HepG2 (cell line): ENCODE measurements at regions not wholly inside any gene's neighbourhood (a gene's known extent, or its start where the extent isn't known, plus 50 kb on each side); places are given as distances from the start of the nearest gene placed in this dataset.

Experiments
- ATAC-seq: fragments of 200-7000 bp; cut with Tn5 transposase; 3 replicates; pipeline ENCODE4 v1.9.1; 2020; ENCODE audit warnings: mild to moderate bottlenecking, moderate library complexity
- BruUV-seq: library from RNA; stranded (reverse); fragments of 400-500 nt; replicated peaks from 2 replicates; lab custom pipeline; 2021; lab: Mats Ljungman, UMichigan
- CTCF ChIA-PET: fragments of 300-600 bp; formaldehyde crosslinking; extraction: SDS; loops from one replicate; lab custom pipeline; 2021; ENCODE audit warnings: low total read pairs, inconsistent platforms, low intra/inter-chr PET ratio; lab: Yijun Ruan, JAX
- POLR2A ChIA-PET: fragments of 350-600 bp; sonication (Branson Sonifier 250); formaldehyde crosslinking; loops from one replicate; lab custom pipeline; 2020; ENCODE audit warnings: antibody characterized with exemption, inconsistent platforms; lab: Yijun Ruan, JAX
- DNase-seq: peaks from one replicate; pipeline ENCODE4 v3.0.0-alpha.2; 2015; ENCODE audit warnings: low spot score
- FAIRE-seq: peaks from 3 replicates; lab custom pipeline; 2011; peaks lifted over from hg19 to GRCh38; lab: Jason Lieb, UNC
- H2AFZ ChIP-seq: one replicate; pipeline ENCODE4 v1.6.1; 2011; ENCODE audit warnings: low read length, inconsistent platforms
- H3K27ac ChIP-seq: fragments of 300-600 bp; 3 replicates; pipeline ENCODE4 v1.8.0; 2011; ENCODE audit warnings: mixed run types, mild to moderate bottlenecking, mixed read lengths, low read length, inconsistent platforms; ENCODE audit not compliant: insufficient read depth; ENCODE audit errors: extremely low read length
- H3K27me3 ChIP-seq, 2 experiments: fragments of 200-600 bp in 1 of 2; 2 replicates in 1 of 2; 3 replicates in 1 of 2; pipeline versions ENCODE4 v1.6.0 to v1.8.0; 2011; ENCODE audit warnings: low read length in 2 of 2, mild to moderate bottlenecking in 2 of 2, moderate library complexity in 2 of 2, inconsistent platforms in 1 of 2; ENCODE audit not compliant: insufficient read depth in 2 of 2, control insufficient read depth in 1 of 2
- H3K36me3 ChIP-seq, 2 experiments: fragments of 200-600 bp in 1 of 2; replicated peaks in 1 of 2; 2 replicates in 1 of 2; 3 replicates in 1 of 2; pipeline versions ENCODE4 v1.5.1 to v1.8.0; 2011; ENCODE audit warnings: low read length in 2 of 2, inconsistent platforms in 1 of 2; ENCODE audit not compliant: insufficient read depth in 2 of 2, control insufficient read depth in 1 of 2
- H3K4me1 ChIP-seq: 2 replicates; pipeline ENCODE4 v1.5.1; 2012; ENCODE audit warnings: low read length, inconsistent platforms; ENCODE audit not compliant: insufficient read depth
- H3K4me2 ChIP-seq: 2 replicates; pipeline ENCODE4 v1.6.0; 2011; ENCODE audit warnings: low read depth, low read length, inconsistent platforms
- H3K4me3 ChIP-seq, 3 experiments: fragments of 200-600 bp in 1 of 3; sonication (generic), shearing (Covaris generic) in 1 of 3; replicated peaks in 1 of 3; 2 replicates each; pipeline ENCODE4 v1.5.1; 2011 to 2016; ENCODE audit warnings: low read length in 3 of 3, inconsistent platforms in 2 of 3, low read depth in 2 of 3, mild to moderate bottlenecking in 2 of 3, control low read depth in 1 of 3, mixed read lengths in 1 of 3; ENCODE audit not compliant: insufficient read depth in 1 of 3
- H3K79me2 ChIP-seq: one replicate; pipeline ENCODE4 v1.6.1; 2011; ENCODE audit warnings: low read length, inconsistent platforms; ENCODE audit not compliant: insufficient read depth
- H3K9ac ChIP-seq: 2 replicates; pipeline ENCODE4 v1.6.0; 2011; ENCODE audit warnings: mild to moderate bottlenecking, low read depth, low read length, inconsistent platforms; ENCODE audit not compliant: insufficient read depth
- H3K9me3 ChIP-seq: 2 replicates; pipeline ENCODE4 v1.5.1; 2012; ENCODE audit warnings: mild to moderate bottlenecking, low read length
- H4K20me1 ChIP-seq: 2 replicates; pipeline ENCODE4 v1.6.0; 2011; ENCODE audit warnings: inconsistent platforms, mild to moderate bottlenecking, low read length, moderate library complexity; ENCODE audit not compliant: insufficient read depth
- ARNT2 ChIP-seq: sonication (generic); formaldehyde crosslinking; IDR thresholded peaks from 2 replicates; pipeline ENCODE4 v1.8.0; 2022; ENCODE audit warnings: mild to moderate bottlenecking, low read depth, missing genetic modification reagents, moderate library complexity
- ETV6 ChIP-seq: sonication (generic); formaldehyde crosslinking; conservative IDR thresholded peaks from 2 replicates; pipeline ENCODE4 v1.4.0; 2020; ENCODE audit warnings: missing genetic modification reagents
- HHEX ChIP-seq: IDR thresholded peaks from 2 replicates; pipeline ENCODE4 v1.6.1; 2016; ENCODE audit warnings: control low read depth
- KLF6 ChIP-seq: IDR thresholded peaks from 2 replicates; pipeline ENCODE4 v1.8.0; 2016; ENCODE audit warnings: missing biosample characterization, missing genetic modification reagents
- NFRKB ChIP-seq: fragments of 450-650 bp; IDR thresholded peaks from 2 replicates; pipeline ENCODE4 v1.6.1; 2017
- ZBTB34 ChIP-seq: sonication (generic); formaldehyde crosslinking; IDR thresholded peaks from 2 replicates; pipeline ENCODE4 v1.8.0; 2022; ENCODE audit warnings: mild to moderate bottlenecking, missing genetic modification reagents
- ZKSCAN8 ChIP-seq: IDR thresholded peaks from 2 replicates; pipeline ENCODE4 v1.6.1; 2016; ENCODE audit warnings: borderline replicate concordance, missing genetic modification reagents, missing compliant biosample characterization
- ZNF331 ChIP-seq: sonication (generic); formaldehyde crosslinking; IDR thresholded peaks from 2 replicates; pipeline ENCODE4 v1.4.0; 2020; ENCODE audit warnings: missing genetic modification reagents
- ZNF343 ChIP-seq: sonication (generic); formaldehyde crosslinking; IDR thresholded peaks from 2 replicates; pipeline ENCODE4 v1.4.0; 2020; ENCODE audit warnings: mild to moderate bottlenecking, missing genetic modification reagents
- ZNF468 ChIP-seq: sonication (generic); formaldehyde crosslinking; IDR thresholded peaks from 2 replicates; pipeline ENCODE4 v1.8.0; 2022; ENCODE audit warnings: mild to moderate bottlenecking, moderate library complexity, missing genetic modification reagents
- WGBS: methylation state at CpG from one replicate; pipeline ENCODE4 v1.1.6; 2017; ENCODE audit warnings: low lambda C conversion rate; 5-methylcytosine and 5-hydroxymethylcytosine counted together
- in situ Hi-C: cut with HindIII; loops from 2 replicates; pipeline ENCODE4 v1.10.0; 2017; ENCODE audit warnings: low pct_unique_long_range_greater_than_20kb; ENCODE audit not compliant: extremely low pct_ligation_motif_present
- intact Hi-C: fragments of 100-400 bp; cut with micrococcal nuclease; formaldehyde crosslinking; loops from one replicate; pipeline ENCODE4 v1.10.0; 2022; ENCODE audit not compliant: unreplicated experiment
- TF ChIP-seq, protein P1 (sequence below): IDR thresholded peaks from 2 replicates; pipeline ENCODE4 v1.6.1; 2016; ENCODE audit warnings: low read depth, borderline replicate concordance
- TF ChIP-seq, protein P2 (sequence below): sonication (generic); formaldehyde crosslinking; conservative IDR thresholded peaks from 2 replicates; pipeline ENCODE4 v1.4.0; 2020; ENCODE audit warnings: missing genetic modification reagents
- TF ChIP-seq, protein P3 (sequence below): sonication (generic); formaldehyde crosslinking; IDR thresholded peaks from 2 replicates; pipeline ENCODE4 v1.9.0; 2021; ENCODE audit warnings: missing genetic modification reagents, borderline replicate concordance
- TF ChIP-seq, protein P4 (sequence below): sonication (generic); formaldehyde crosslinking; IDR thresholded peaks from 2 replicates; pipeline ENCODE4 v1.4.0; 2020; ENCODE audit warnings: missing genetic modification reagents
- TF ChIP-seq, protein P5 (sequence below): sonication (generic); formaldehyde crosslinking; IDR thresholded peaks from 2 replicates; pipeline ENCODE4 v1.4.0; 2020; ENCODE audit warnings: low read depth, mild to moderate bottlenecking, missing genetic modification reagents

DNA sequence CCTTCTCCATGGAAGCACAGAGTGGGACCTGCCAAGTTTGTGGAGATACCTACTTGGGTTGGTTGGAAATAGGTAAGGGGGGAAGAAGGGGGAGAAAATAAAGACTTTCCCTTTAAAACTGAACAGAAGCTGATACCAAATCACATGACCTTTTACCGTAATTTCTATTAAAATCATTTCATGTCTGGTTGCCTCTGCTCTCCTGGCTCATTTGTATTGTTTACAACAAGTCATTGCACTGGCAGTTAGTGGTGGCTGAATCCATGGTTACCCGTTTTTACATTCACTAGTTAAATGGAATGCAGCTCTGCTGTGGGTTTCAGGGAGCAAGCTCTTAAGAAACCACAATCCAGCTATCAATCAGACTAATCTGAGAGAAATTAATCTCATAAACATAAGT, 353.7 kb upstream of the ESRRG start:
- H3K36me3 ChIP-seq = no peaks in the 10 kb centered on the region
- ChIA-PET CTCF (no interaction called here), POLR2A (no interaction called here)
- no peaks in the 10 kb centered on the region for H3K4me1 ChIP-seq
- no peak overlapping the region for H3K4me2 ChIP-seq
- no peaks in the 10 kb centered on the region for H4K20me1 ChIP-seq
- in situ Hi-C loops = no loop called here
- FAIRE-seq (no peak), DNase-seq (no peak), ATAC-seq (no peak)
- 0% methylated on average over 2 of the region's 2 CpGs for WGBS
- H3K27ac ChIP-seq = no peak overlapping the region
- no peak overlapping the region for H3K9ac ChIP-seq
- no peak for TF ChIP-seq NFRKB
- no peak for TF ChIP-seq ARNT2 (CRISPR knock-in tag)
- TF ChIP-seq, protein P1, sequence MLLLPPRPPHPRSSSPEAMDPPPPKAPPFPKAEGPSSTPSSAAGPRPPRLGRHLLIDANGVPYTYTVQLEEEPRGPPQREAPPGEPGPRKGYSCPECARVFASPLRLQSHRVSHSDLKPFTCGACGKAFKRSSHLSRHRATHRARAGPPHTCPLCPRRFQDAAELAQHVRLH (CRISPR knock-in tag) = no peak
- no peak for TF ChIP-seq KLF6 (CRISPR knock-in tag)
- TF ChIP-seq, protein P2, sequence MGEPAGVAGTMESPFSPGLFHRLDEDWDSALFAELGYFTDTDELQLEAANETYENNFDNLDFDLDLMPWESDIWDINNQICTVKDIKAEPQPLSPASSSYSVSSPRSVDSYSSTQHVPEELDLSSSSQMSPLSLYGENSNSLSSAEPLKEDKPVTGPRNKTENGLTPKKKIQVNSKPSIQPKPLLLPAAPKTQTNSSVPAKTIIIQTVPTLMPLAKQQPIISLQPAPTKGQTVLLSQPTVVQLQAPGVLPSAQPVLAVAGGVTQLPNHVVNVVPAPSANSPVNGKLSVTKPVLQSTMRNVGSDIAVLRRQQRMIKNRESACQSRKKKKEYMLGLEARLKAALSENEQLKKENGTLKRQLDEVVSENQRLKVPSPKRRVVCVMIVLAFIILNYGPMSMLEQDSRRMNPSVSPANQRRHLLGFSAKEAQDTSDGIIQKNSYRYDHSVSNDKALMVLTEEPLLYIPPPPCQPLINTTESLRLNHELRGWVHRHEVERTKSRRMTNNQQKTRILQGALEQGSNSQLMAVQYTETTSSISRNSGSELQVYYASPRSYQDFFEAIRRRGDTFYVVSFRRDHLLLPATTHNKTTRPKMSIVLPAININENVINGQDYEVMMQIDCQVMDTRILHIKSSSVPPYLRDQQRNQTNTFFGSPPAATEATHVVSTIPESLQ = no peak
- TF ChIP-seq ETV6 = no peak
- TF ChIP-seq, protein P3, sequence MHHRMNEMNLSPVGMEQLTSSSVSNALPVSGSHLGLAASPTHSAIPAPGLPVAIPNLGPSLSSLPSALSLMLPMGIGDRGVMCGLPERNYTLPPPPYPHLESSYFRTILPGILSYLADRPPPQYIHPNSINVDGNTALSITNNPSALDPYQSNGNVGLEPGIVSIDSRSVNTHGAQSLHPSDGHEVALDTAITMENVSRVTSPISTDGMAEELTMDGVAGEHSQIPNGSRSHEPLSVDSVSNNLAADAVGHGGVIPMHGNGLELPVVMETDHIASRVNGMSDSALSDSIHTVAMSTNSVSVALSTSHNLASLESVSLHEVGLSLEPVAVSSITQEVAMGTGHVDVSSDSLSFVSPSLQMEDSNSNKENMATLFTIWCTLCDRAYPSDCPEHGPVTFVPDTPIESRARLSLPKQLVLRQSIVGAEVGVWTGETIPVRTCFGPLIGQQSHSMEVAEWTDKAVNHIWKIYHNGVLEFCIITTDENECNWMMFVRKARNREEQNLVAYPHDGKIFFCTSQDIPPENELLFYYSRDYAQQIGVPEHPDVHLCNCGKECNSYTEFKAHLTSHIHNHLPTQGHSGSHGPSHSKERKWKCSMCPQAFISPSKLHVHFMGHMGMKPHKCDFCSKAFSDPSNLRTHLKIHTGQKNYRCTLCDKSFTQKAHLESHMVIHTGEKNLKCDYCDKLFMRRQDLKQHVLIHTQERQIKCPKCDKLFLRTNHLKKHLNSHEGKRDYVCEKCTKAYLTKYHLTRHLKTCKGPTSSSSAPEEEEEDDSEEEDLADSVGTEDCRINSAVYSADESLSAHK (CRISPR knock-in tag) = no peak
- TF ChIP-seq, protein P4, sequence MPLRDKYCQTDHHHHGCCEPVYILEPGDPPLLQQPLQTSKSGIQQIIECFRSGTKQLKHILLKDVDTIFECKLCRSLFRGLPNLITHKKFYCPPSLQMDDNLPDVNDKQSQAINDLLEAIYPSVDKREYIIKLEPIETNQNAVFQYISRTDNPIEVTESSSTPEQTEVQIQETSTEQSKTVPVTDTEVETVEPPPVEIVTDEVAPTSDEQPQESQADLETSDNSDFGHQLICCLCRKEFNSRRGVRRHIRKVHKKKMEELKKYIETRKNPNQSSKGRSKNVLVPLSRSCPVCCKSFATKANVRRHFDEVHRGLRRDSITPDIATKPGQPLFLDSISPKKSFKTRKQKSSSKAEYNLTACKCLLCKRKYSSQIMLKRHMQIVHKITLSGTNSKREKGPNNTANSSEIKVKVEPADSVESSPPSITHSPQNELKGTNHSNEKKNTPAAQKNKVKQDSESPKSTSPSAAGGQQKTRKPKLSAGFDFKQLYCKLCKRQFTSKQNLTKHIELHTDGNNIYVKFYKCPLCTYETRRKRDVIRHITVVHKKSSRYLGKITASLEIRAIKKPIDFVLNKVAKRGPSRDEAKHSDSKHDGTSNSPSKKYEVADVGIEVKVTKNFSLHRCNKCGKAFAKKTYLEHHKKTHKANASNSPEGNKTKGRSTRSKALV (CRISPR knock-in tag) = no peak
- TF ChIP-seq, protein P5, sequence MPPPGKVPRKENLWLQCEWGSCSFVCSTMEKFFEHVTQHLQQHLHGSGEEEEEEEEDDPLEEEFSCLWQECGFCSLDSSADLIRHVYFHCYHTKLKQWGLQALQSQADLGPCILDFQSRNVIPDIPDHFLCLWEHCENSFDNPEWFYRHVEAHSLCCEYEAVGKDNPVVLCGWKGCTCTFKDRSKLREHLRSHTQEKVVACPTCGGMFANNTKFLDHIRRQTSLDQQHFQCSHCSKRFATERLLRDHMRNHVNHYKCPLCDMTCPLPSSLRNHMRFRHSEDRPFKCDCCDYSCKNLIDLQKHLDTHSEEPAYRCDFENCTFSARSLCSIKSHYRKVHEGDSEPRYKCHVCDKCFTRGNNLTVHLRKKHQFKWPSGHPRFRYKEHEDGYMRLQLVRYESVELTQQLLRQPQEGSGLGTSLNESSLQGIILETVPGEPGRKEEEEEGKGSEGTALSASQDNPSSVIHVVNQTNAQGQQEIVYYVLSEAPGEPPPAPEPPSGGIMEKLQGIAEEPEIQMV (CRISPR knock-in tag) = no peak
- TF ChIP-seq ZNF331 = no peak
- no peak for TF ChIP-seq ZNF468 (CRISPR knock-in tag)
- no peak for TF ChIP-seq ZBTB34
- no peak for TF ChIP-seq HHEX
- TF ChIP-seq ZKSCAN8 (CRISPR knock-in tag) = no peak
- no peak for TF ChIP-seq ZNF343 (CRISPR knock-in tag)
- BruUV-seq = no TSS peak
- no peak overlapping the region for H2AFZ ChIP-seq
- H3K79me2 ChIP-seq = no peaks in the 10 kb centered on the region
- no peak overlapping the region for H3K4me3 ChIP-seq
- H3K27me3 ChIP-seq = no peaks in the 10 kb centered on the region
- intact Hi-C loops = no loop called here
- H3K9me3 ChIP-seq = no peaks in the 10 kb centered on the region
